SIG-M5 (cell line): ENCODE measurements at regions not wholly inside any gene's neighbourhood (a gene's known extent, or its start where the extent isn't known, plus 50 kb on each side); places are given as distances from the start of the nearest gene placed in this dataset.

Experiments
- DNase-seq: peaks from one replicate; lab custom pipeline; 2025; lab: John Stamatoyannopoulos, UW

- DNase-seq: no peak
These were observed 1126.2 kb upstream of the CDH9 start for GRCh38 chr5:28164568-28164967.

- DNase-seq: no peak
These were observed 1118.6 kb upstream of the CDH9 start for GRCh38 chr5:28156981-28157380.

- no peak for DNase-seq
These were observed 1105.1 kb upstream of the CDH9 start for GRCh38 chr5:28143519-28143918.

GRCh38 chr5:28132151-28132550, 1093.8 kb upstream of the CDH9 start:
- no peak for DNase-seq

GRCh38 chr5:28117691-28118090, 1079.3 kb upstream of the CDH9 start:
- no peak for DNase-seq

- no peak for DNase-seq
These were observed 1078.9 kb upstream of the CDH9 start for GRCh38 chr5:28117273-28117672.

GRCh38 chr5:28110781-28111180, 1072.4 kb upstream of the CDH9 start:
- no peak for DNase-seq

GRCh38 chr5:28104080-28104479, 1065.7 kb upstream of the CDH9 start:
- no peak for DNase-seq

GRCh38 chr5:28084069-28084468, 1045.7 kb upstream of the CDH9 start:
- no peak for DNase-seq

- DNase-seq: no peak
These were observed 1044.2 kb upstream of the CDH9 start for GRCh38 chr5:28082610-28083009.

- no peak for DNase-seq
These were observed 1039.2 kb upstream of the CDH9 start for GRCh38 chr5:28077291-28078240.

- no peak for DNase-seq
These were observed 1028.5 kb upstream of the CDH9 start for GRCh38 chr5:28066856-28067255.

- no peak for DNase-seq
These were observed 1027.3 kb upstream of the CDH9 start for GRCh38 chr5:28065656-28066055.

- DNase-seq: no peak
These were observed 1008.2 kb upstream of the CDH9 start for GRCh38 chr5:28046596-28046995.

- no peak for DNase-seq
These were observed 989.5 kb upstream of the CDH9 start for GRCh38 chr5:28027851-28028250.

GRCh38 chr5:28017178-28017577, 978.8 kb upstream of the CDH9 start:
- DNase-seq: no peak

GRCh38 chr5:28014779-28015178, 976.4 kb upstream of the CDH9 start:
- DNase-seq: no peak

- no peak for DNase-seq
These were observed 974.2 kb upstream of the CDH9 start for GRCh38 chr5:28012538-28012937.

- DNase-seq: no peak
These were observed 971.2 kb upstream of the CDH9 start for GRCh38 chr5:28009576-28009975.

GRCh38 chr5:27996665-27997064, 958.3 kb upstream of the CDH9 start:
- DNase-seq: no peak

- DNase-seq: no peak
These were observed 957.5 kb upstream of the CDH9 start for GRCh38 chr5:27995867-27996266.

GRCh38 chr5:27978322-27978721, 939.9 kb upstream of the CDH9 start:
- no peak for DNase-seq

- DNase-seq: no peak
These were observed 930.8 kb upstream of the CDH9 start for GRCh38 chr5:27969157-27969556.
